ENCODE measurements at regions not wholly inside any gene's neighbourhood (a gene's known extent, or its start where the extent isn't known, plus 50 kb on each side); places are given as distances from the start of the nearest gene placed in this dataset.

- no peak for DNase-seq
These were observed 208.0 kb upstream of the DMRT1 start for GRCh38 chr9:633461-633860.

GRCh38 chr9:636931-637591 lies 204.4 kb upstream of the DMRT1 start:
- no peak for DNase-seq

- DNase-seq = no peak
These were observed 203.3 kb upstream of the DMRT1 start for GRCh38 chr9:638152-638551.

GRCh38 chr9:642014-642413 lies 199.5 kb upstream of the DMRT1 start:
- DNase-seq = no peak

- DNase-seq = no peak
These were observed 197.5 kb upstream of the DMRT1 start for GRCh38 chr9:643966-644365.

GRCh38 chr9:647522-647921 lies 194.0 kb upstream of the DMRT1 start:
- no peak for DNase-seq

GRCh38 chr9:649128-650074 lies 192.1 kb upstream of the DMRT1 start:
- no peak for DNase-seq

- DNase-seq = no peak
These were observed 191.1 kb upstream of the DMRT1 start for GRCh38 chr9:650362-650761.

GRCh38 chr9:651371-651770 lies 190.1 kb upstream of the DMRT1 start:
- DNase-seq = no peak

GRCh38 chr9:652914-653313 lies 188.6 kb upstream of the DMRT1 start:
- DNase-seq = no peak

GRCh38 chr9:653421-653820 lies 188.1 kb upstream of the DMRT1 start:
- DNase-seq = no peak

- DNase-seq = no peak
These were observed 187.6 kb upstream of the DMRT1 start for GRCh38 chr9:653856-654387.

GRCh38 chr9:655875-656274 lies 185.6 kb upstream of the DMRT1 start:
- no peak for DNase-seq

GRCh38 chr9:656926-657568 lies 184.4 kb upstream of the DMRT1 start:
- no peak for DNase-seq

- DNase-seq = no peak
These were observed 182.2 kb upstream of the DMRT1 start for GRCh38 chr9:659286-659685.

- no peak for DNase-seq
These were observed 181.3 kb upstream of the DMRT1 start for GRCh38 chr9:660227-660626.

GRCh38 chr9:663541-663940 lies 178.0 kb upstream of the DMRT1 start:
- DNase-seq = peak in 1 of 3 experiments; percentile 29

- no peak for DNase-seq
These were observed 176.2 kb upstream of the DMRT1 start for GRCh38 chr9:665296-665695.

- no peak for DNase-seq
These were observed 169.5 kb upstream of the DMRT1 start for GRCh38 chr9:671997-672396.

GRCh38 chr9:672851-673250 lies 168.6 kb upstream of the DMRT1 start:
- DNase-seq = peak in 1 of 3 experiments; percentile 4

- no peak for DNase-seq
These were observed 168.1 kb upstream of the DMRT1 start for GRCh38 chr9:673264-673965.

GRCh38 chr9:673966-674526 lies 167.5 kb upstream of the DMRT1 start:
- peak in 1 of 3 experiments; percentile 18 for DNase-seq
